Activated CD4-positive, alpha-beta T cell treated with anti-CD3 and anti-CD28 coated beads for 36 hours (primary cell): ENCODE measurements at regions not wholly inside any gene's neighbourhood (a gene's known extent, or its start where the extent isn't known, plus 50 kb on each side); places are given as distances from the start of the nearest gene placed in this dataset.

Experiments used
- ATAC-seq: fragments of 200-7000 bp; cut with Tn5 transposase; one replicate; pipeline ENCODE4 v1.10.0; 2021; ENCODE audit warnings: mild to moderate bottlenecking, moderate library complexity
- CTCF ChIA-PET: fragments of 350-600 bp; sonication (Branson Sonifier 250); formaldehyde crosslinking; loops from one replicate; lab custom pipeline; 2021; ENCODE audit warnings: antibody characterized with exemption; lab: Charles Lee
- POLR2A ChIA-PET: fragments of 350-600 bp; sonication (Branson Sonifier 250); formaldehyde crosslinking; loops from one replicate; lab custom pipeline; 2021; ENCODE audit warnings: antibody characterized with exemption, inconsistent platforms; lab: Charles Lee
- DNase-seq: peaks from one replicate; pipeline ENCODE4 v3.0.0-alpha.2; 2020
- H3K27ac Mint-ChIP-seq: one replicate; pipeline ENCODE4 v1.8.0; 2021; ENCODE audit warnings: mixed read lengths
- H3K27me3 Mint-ChIP-seq: one replicate; pipeline ENCODE4 v1.8.0; 2021; ENCODE audit warnings: mixed read lengths
- H3K36me3 Mint-ChIP-seq: one replicate; pipeline ENCODE4 v1.8.0; 2021; ENCODE audit warnings: low read depth, mixed read lengths
- H3K4me1 Mint-ChIP-seq: one replicate; pipeline ENCODE4 v1.8.0; 2021; ENCODE audit warnings: mixed read lengths
- H3K4me3 Mint-ChIP-seq: one replicate; pipeline ENCODE4 v1.8.0; 2021; ENCODE audit warnings: mild to moderate bottlenecking, moderate library complexity, mixed read lengths
- H3K9me3 Mint-ChIP-seq: one replicate; pipeline ENCODE4 v1.8.0; 2021; ENCODE audit warnings: low read depth, mixed read lengths
- intact Hi-C, 2 experiments: fragments of 100-400 bp; cut with DNase I in 1 of 2; cut with micrococcal nuclease in 1 of 2; formaldehyde crosslinking; loops; one replicate each; pipeline versions ENCODE4 v1.14.2 to v1.15.1; 2022 to 2024; cut with DNase I, micrococcal nuclease

GRCh38 chr1:219495737-219496408, 117.0 kb downstream of the ZC3H11B start:
- ChIA-PET CTCF (no interaction called here), POLR2A (no interaction called here)
- intact Hi-C loops, result no loop called here
- Mint-ChIP-seq H3K27ac (no peak overlapping the region), H3K4me1 (no peaks in the 10 kb centered on the region), H3K4me3 (no peak overlapping the region), H3K36me3 (no peaks in the 10 kb centered on the region), H3K9me3 (no peaks in the 10 kb centered on the region), H3K27me3 (no peaks in the 10 kb centered on the region)
- DNase-seq, result no peak
- ATAC-seq, result no peak

DNA sequence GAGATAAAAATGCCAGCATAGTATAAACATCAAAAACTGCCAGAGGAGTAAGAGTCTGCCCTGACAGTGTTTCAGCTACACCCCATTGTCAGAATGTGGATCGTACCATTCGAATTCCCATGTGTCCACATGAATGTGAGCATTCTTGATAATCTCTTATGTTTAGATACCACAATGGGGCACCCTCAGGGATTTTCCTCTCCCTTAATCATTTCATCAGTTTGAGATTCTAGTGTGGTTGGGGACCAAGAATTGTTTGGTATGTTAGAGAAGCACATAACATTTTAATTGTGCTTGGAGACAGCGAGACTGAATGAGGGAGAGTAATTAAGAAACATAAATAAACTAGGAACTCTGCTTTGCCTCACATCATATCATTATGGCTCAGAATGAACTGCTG, 120.2 kb downstream of the ZC3H11B start:
- DNase-seq (no peak), ATAC-seq (no peak)
- ChIA-PET CTCF (no interaction called here), POLR2A (no interaction called here)
- Mint-ChIP-seq H3K9me3 (no peaks in the 10 kb centered on the region), H3K4me1 (no peaks in the 10 kb centered on the region), H3K36me3 (no peaks in the 10 kb centered on the region), H3K27ac (no peak overlapping the region), H3K27me3 (no peaks in the 10 kb centered on the region), H3K4me3 (no peak overlapping the region)
- intact Hi-C loops, result no loop called here

DNA sequence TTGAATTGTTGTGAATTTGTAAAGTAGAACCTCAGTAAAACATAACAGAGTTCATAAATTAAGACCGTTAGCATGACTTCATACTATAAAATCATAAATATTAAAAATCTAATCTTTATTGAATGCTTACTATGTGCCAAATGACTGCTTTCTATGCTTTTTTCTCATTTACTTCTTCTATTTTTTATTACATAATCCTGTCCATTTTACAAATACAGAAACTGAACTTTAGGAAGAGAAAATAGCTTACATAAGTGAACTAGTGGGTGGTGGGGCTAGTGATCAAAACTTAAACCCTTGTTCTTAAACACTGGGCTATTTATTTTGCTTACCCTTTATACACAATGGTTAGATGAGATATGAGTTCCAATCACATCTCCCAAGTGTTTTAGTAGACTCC, 122.3 kb downstream of the ZC3H11B start:
- no peaks in the 10 kb centered on the region for H3K36me3 Mint-ChIP-seq
- ChIA-PET POLR2A (no interaction called here), CTCF (no interaction called here)
- H3K4me3 Mint-ChIP-seq, result no peak overlapping the region
- intact Hi-C loops, result no loop called here
- no peaks in the 10 kb centered on the region for H3K4me1 Mint-ChIP-seq
- ATAC-seq (no peak), DNase-seq (no peak)
- H3K9me3 Mint-ChIP-seq, result no peaks in the 10 kb centered on the region
- H3K27me3 Mint-ChIP-seq, result no peaks in the 10 kb centered on the region
- H3K27ac Mint-ChIP-seq, result no peak overlapping the region

DNA sequence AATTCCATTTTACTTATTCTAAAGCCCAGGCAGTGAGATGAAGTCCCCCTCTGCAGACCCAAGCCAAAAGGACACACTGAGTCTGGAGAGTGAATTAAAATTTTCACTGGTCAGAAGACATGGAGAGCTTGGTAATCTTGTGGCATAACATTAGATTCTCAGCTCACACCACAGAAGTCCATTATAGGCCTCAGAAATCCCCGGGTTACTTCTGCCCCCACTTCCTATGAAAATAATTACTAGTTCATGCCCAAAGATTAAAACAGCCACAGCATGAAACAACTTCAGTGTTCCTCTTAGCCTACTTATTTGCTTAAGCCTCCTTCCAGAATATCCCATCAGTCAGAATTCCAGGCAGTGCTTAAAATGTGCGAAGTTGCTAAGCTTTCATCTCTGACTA, 123.3 kb downstream of the ZC3H11B start:
- intact Hi-C loops, result no loop called here
- no peak for ATAC-seq
- H3K4me1 Mint-ChIP-seq, result no peaks in the 10 kb centered on the region
- H3K9me3 Mint-ChIP-seq, result no peaks in the 10 kb centered on the region
- H3K4me3 Mint-ChIP-seq, result no peak overlapping the region
- H3K36me3 Mint-ChIP-seq, result no peaks in the 10 kb centered on the region
- POLR2A ChIA-PET, result interaction anchor here (0.5 kb wide), 1 partner anchor 711 kb away, joined by 3 read pairs; no protein-coding TSS in a partner anchor
- H3K27me3 Mint-ChIP-seq, result no peaks in the 10 kb centered on the region
- CTCF ChIA-PET, result interaction anchor here (0.8 kb wide), 1 partner anchor 14 kb away, joined by 5 read pairs; no protein-coding TSS in a partner anchor
- no peak for DNase-seq
- H3K27ac Mint-ChIP-seq, result no peak overlapping the region

- no peak for ATAC-seq
- Mint-ChIP-seq H3K9me3 (no peaks in the 10 kb centered on the region), H3K27me3 (peaks cover 5% of the 10 kb centered on the region), H3K36me3 (no peaks in the 10 kb centered on the region), H3K27ac (no peak overlapping the region), H3K4me1 (no peaks in the 10 kb centered on the region), H3K4me3 (no peak overlapping the region)
- intact Hi-C loops, result no loop called here
- no peak for DNase-seq
- ChIA-PET CTCF (no interaction called here), POLR2A (no interaction called here)
These were observed 124.6 kb downstream of the ZC3H11B start for GRCh38 chr1:219488275-219488674.

DNA sequence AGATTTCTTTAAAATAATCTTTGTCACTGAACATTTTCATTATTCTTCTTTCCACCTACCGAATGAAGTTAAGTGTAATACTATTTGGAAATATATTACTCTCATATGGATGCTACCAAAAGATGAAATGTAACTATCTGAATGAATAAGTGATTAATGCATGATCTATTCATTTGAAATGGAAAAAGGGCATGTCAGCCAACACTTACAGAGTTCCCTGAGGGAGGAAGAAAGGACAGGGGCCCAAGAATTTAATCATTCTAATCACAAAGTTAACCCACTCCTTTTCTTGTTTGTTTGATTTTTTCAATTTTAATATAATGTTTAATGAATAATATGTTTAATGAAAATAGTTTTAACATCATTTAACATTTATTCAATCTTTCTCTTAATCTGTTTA, 129.4 kb downstream of the ZC3H11B start:
- ATAC-seq, result no peak
- H3K9me3 Mint-ChIP-seq, result no peaks in the 10 kb centered on the region
- POLR2A ChIA-PET, result no interaction called here
- H3K27me3 Mint-ChIP-seq, result peaks cover 5% of the 10 kb centered on the region
- CTCF ChIA-PET, result no interaction called here
- no peak overlapping the region for H3K27ac Mint-ChIP-seq
- intact Hi-C loops, result no loop called here
- no peaks in the 10 kb centered on the region for H3K4me1 Mint-ChIP-seq
- H3K36me3 Mint-ChIP-seq, result no peaks in the 10 kb centered on the region
- no peak for DNase-seq
- H3K4me3 Mint-ChIP-seq, result no peak overlapping the region

GRCh38 chr1:219480011-219480410, 132.9 kb downstream of the ZC3H11B start:
- POLR2A ChIA-PET, result no interaction called here
- intact Hi-C loops, result no loop called here
- no peaks in the 10 kb centered on the region for H3K4me1 Mint-ChIP-seq
- H3K27me3 Mint-ChIP-seq, result peaks cover 5% of the 10 kb centered on the region
- CTCF ChIA-PET, result no interaction called here
- DNase-seq (no peak), ATAC-seq (no peak)
- H3K36me3 Mint-ChIP-seq, result no peaks in the 10 kb centered on the region
- no peak overlapping the region for H3K27ac Mint-ChIP-seq
- no peaks in the 10 kb centered on the region for H3K9me3 Mint-ChIP-seq
- no peak overlapping the region for H3K4me3 Mint-ChIP-seq

GRCh38 chr1:219478811-219479210, 134.1 kb downstream of the ZC3H11B start:
- ChIA-PET CTCF (interaction anchor here (0.6 kb wide), 1 partner anchor 36 kb away, joined by 3 read pairs; no protein-coding TSS in a partner anchor), POLR2A (no interaction called here)
- intact Hi-C loops, result no loop called here
- Mint-ChIP-seq H3K27me3 (no peaks in the 10 kb centered on the region), H3K4me1 (no peaks in the 10 kb centered on the region), H3K9me3 (no peaks in the 10 kb centered on the region), H3K36me3 (no peaks in the 10 kb centered on the region), H3K27ac (no peak overlapping the region), H3K4me3 (no peak overlapping the region)
- no peak for DNase-seq
- ATAC-seq, result no peak

DNA sequence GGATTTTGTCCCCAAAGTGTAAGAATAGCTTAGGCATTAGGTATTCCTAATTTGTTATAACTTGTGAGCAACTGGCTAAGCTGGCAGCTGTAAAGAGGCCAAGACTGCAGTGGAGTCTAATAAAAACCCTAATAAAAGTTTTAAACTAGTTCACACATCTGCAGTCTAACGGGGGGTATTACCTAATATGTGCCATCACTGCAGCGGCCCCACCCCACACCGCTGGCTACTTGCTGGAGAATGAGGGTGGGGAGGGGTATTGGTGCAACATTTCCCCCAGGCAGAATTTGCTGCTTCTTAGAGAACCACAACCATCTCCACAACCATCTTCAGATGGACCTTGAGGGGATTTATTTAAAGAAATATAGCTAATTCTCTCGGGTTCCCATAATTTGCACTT, 135.0 kb downstream of the ZC3H11B start:
- Mint-ChIP-seq H3K27me3 (no peaks in the 10 kb centered on the region), H3K4me3 (no peak overlapping the region), H3K4me1 (no peaks in the 10 kb centered on the region), H3K27ac (no peak overlapping the region), H3K9me3 (no peaks in the 10 kb centered on the region), H3K36me3 (no peaks in the 10 kb centered on the region)
- CTCF ChIA-PET, result no interaction called here
- no peak for ATAC-seq
- no peak for DNase-seq
- POLR2A ChIA-PET, result no interaction called here
- intact Hi-C loops, result no loop called here

GRCh38 chr1:219476716-219477115, 136.2 kb downstream of the ZC3H11B start:
- no peak overlapping the region for H3K27ac Mint-ChIP-seq

DNA sequence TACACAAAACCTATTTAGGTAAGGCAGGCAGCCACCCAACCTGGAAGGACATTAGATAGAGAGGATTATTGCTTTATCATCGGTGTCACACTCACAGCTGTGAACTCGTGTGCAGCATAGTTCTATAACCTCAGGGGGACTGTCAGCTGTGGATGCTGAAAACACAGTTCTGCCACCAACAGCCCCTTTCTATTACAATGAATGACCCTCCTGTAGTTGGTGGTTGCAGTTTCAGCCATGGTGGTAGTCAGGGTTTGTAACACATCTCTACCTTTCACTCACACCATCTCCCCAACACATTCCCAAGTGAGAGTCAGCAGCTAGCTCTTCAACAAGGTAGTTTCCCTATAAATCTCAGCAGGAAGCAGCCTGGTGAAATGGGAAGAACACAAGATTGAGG, 136.8 kb downstream of the ZC3H11B start:
- H3K9me3 Mint-ChIP-seq, result no peaks in the 10 kb centered on the region
- ChIA-PET POLR2A (no interaction called here), CTCF (interaction anchor here (0.6 kb wide), 1 partner anchor 13 kb away, joined by 5 read pairs; no protein-coding TSS in a partner anchor)
- no peak overlapping the region for H3K27ac Mint-ChIP-seq
- DNase-seq (no peak), ATAC-seq (no peak)
- intact Hi-C loops, result no loop called here
- no peaks in the 10 kb centered on the region for H3K27me3 Mint-ChIP-seq
- no peak overlapping the region for H3K4me3 Mint-ChIP-seq
- H3K4me1 Mint-ChIP-seq, result no peaks in the 10 kb centered on the region
- H3K36me3 Mint-ChIP-seq, result no peaks in the 10 kb centered on the region

More at GRCh38 chr1:219476716-219477115, 136.2 kb downstream of the ZC3H11B start:
- Mint-ChIP-seq H3K27me3 (no peaks in the 10 kb centered on the region), H3K4me1 (no peaks in the 10 kb centered on the region), H3K36me3 (no peaks in the 10 kb centered on the region), H3K4me3 (no peak overlapping the region), H3K9me3 (no peaks in the 10 kb centered on the region)
- CTCF ChIA-PET, result no interaction called here
- no peak for ATAC-seq
- no peak for DNase-seq
- intact Hi-C loops, result no loop called here
- POLR2A ChIA-PET, result no interaction called here

GRCh38 chr1:219472596-219472995, 140.3 kb downstream of the ZC3H11B start:
- no peaks in the 10 kb centered on the region for H3K4me1 Mint-ChIP-seq
- POLR2A ChIA-PET, result no interaction called here
- H3K4me3 Mint-ChIP-seq, result no peak overlapping the region
- CTCF ChIA-PET, result no interaction called here
- DNase-seq (no peak), ATAC-seq (no peak)
- H3K9me3 Mint-ChIP-seq, result no peaks in the 10 kb centered on the region
- intact Hi-C loops, result no loop called here
- H3K36me3 Mint-ChIP-seq, result no peaks in the 10 kb centered on the region
- H3K27ac Mint-ChIP-seq, result no peak overlapping the region
- H3K27me3 Mint-ChIP-seq, result no peaks in the 10 kb centered on the region
